ENCODE measurements at regions not wholly inside any gene's neighbourhood (a gene's known extent, or its start where the extent isn't known, plus 50 kb on each side); places are given as distances from the start of the nearest gene placed in this dataset.

GRCh38 chr5:120093178-120093577 lies 370.9 kb upstream of the PRR16 start:
- no peaks in the 10 kb centered on the region for H3K4me1 ChIP-seq (ENCODE audit: control insufficient read depth, extremely low read depth, insufficient read depth, low read length)

GRCh38 chr5:120096413-120096812 lies 367.7 kb upstream of the PRR16 start:
- Histone ChIP-seq H3K79me2 (ENCODE audit: control insufficient read depth, insufficient read depth, low read length) (no peaks in the 10 kb centered on the region), H3K9me3 (ENCODE audit: control insufficient read depth, insufficient read depth, low read depth, low read length) (no peaks in the 10 kb centered on the region), H3K36me3 (ENCODE audit: control insufficient read depth, insufficient read depth, low read length) (no peaks in the 10 kb centered on the region), H3K4me1 (ENCODE audit: control insufficient read depth, extremely low read depth, insufficient read depth, low read length) (no peaks in the 10 kb centered on the region), H3K27ac (ENCODE audit: insufficient read depth, low read length) (no peak overlapping the region), H3K27me3 (ENCODE audit: control insufficient read depth, insufficient read depth, low read length) (no peaks in the 10 kb centered on the region), H3K4me2 (ENCODE audit: extremely low read depth, insufficient read depth, low read length) (peak overlapping the region; percentile 39), H3K9ac (ENCODE audit: insufficient read depth, low read length) (no peak overlapping the region), H2AFZ (ENCODE audit: low read length) (no peak overlapping the region), H4K20me1 (ENCODE audit: control insufficient read depth, extremely low read depth, insufficient read depth, low read length) (no peaks in the 10 kb centered on the region), H3K4me3 (replicated peaks in 1 of 4; ENCODE audit: control extremely low read depth in 1 of 4, insufficient read depth in 1 of 4, low read depth in 3 of 4, low read length in 4 of 4) (peak overlapping the region in 2 of 4 experiments; percentile 6 to 47)
- TF ChIP-seq CTCF (conservative IDR thresholded peaks at IDR 0.05 in 1 of 2, IDR thresholded peaks at IDR 0.05 in 1 of 2; ENCODE audit: low read depth in 1 of 2, low read length in 2 of 2), result no peak
- TF ChIP-seq EZH2 (IDR thresholded peaks at IDR 0.05; ENCODE audit: low read length, missing control alignments), result no peak
- DNase-seq (ENCODE audit: low read depth in 2 of 2), result peak; percentile 63 to 68

More at GRCh38 chr5:120093178-120093577, 370.9 kb upstream of the PRR16 start:
- no peaks in the 10 kb centered on the region for H3K79me2 ChIP-seq (ENCODE audit: control insufficient read depth, insufficient read depth, low read length)
- no peak overlapping the region for H3K27ac ChIP-seq (ENCODE audit: insufficient read depth, low read length)
- no peak overlapping the region for H3K4me3 ChIP-seq (replicated peaks in 1 of 4; ENCODE audit: control extremely low read depth in 1 of 4, insufficient read depth in 1 of 4, low read depth in 3 of 4, low read length in 4 of 4)
- DNase-seq (ENCODE audit: low read depth in 2 of 2), result no peak
- H3K27me3 ChIP-seq (ENCODE audit: control insufficient read depth, insufficient read depth, low read length), result no peaks in the 10 kb centered on the region
- H3K36me3 ChIP-seq (ENCODE audit: control insufficient read depth, insufficient read depth, low read length), result no peaks in the 10 kb centered on the region
- no peaks in the 10 kb centered on the region for H4K20me1 ChIP-seq (ENCODE audit: control insufficient read depth, extremely low read depth, insufficient read depth, low read length)
- TF ChIP-seq CTCF (conservative IDR thresholded peaks at IDR 0.05 in 1 of 2, IDR thresholded peaks at IDR 0.05 in 1 of 2; ENCODE audit: low read depth in 1 of 2, low read length in 2 of 2) (no peak), EZH2 (IDR thresholded peaks at IDR 0.05; ENCODE audit: low read length, missing control alignments) (no peak)
- no peak overlapping the region for H3K4me2 ChIP-seq (ENCODE audit: extremely low read depth, insufficient read depth, low read length)
- no peak overlapping the region for H2AFZ ChIP-seq (ENCODE audit: low read length)
- H3K9me3 ChIP-seq (ENCODE audit: control insufficient read depth, insufficient read depth, low read depth, low read length), result no peaks in the 10 kb centered on the region
- H3K9ac ChIP-seq (ENCODE audit: insufficient read depth, low read length), result no peak overlapping the region

DNA sequence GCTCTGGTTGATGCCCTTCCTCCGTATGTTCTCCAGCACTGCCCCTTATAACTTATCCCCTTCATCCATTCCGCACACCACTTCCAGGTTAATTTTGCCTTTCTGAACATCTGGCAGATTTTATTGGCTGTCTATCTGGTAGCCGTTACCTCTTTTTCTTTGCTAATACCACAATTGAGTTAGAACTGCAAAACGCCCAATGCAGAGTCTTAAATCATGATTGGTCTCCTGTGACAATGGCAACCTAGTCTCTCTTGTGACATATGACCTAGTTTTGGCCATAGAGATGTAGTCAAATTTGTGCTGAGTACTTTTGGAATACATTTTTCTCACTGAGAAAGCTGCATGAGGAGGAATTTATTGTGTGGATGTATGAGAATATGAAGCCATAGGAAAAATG lies 365.7 kb upstream of the PRR16 start:
- Histone ChIP-seq H3K4me1 (ENCODE audit: control insufficient read depth, extremely low read depth, insufficient read depth, low read length) (no peaks in the 10 kb centered on the region), H4K20me1 (ENCODE audit: control insufficient read depth, extremely low read depth, insufficient read depth, low read length) (no peaks in the 10 kb centered on the region), H2AFZ (ENCODE audit: low read length) (no peak overlapping the region), H3K27ac (ENCODE audit: insufficient read depth, low read length) (no peak overlapping the region), H3K4me2 (ENCODE audit: extremely low read depth, insufficient read depth, low read length) (no peak overlapping the region), H3K4me3 (replicated peaks in 1 of 4; ENCODE audit: control extremely low read depth in 1 of 4, insufficient read depth in 1 of 4, low read depth in 3 of 4, low read length in 4 of 4) (no peak overlapping the region), H3K9me3 (ENCODE audit: control insufficient read depth, insufficient read depth, low read depth, low read length) (no peaks in the 10 kb centered on the region), H3K9ac (ENCODE audit: insufficient read depth, low read length) (no peak overlapping the region), H3K27me3 (ENCODE audit: control insufficient read depth, insufficient read depth, low read length) (no peaks in the 10 kb centered on the region), H3K79me2 (ENCODE audit: control insufficient read depth, insufficient read depth, low read length) (no peaks in the 10 kb centered on the region), H3K36me3 (ENCODE audit: control insufficient read depth, insufficient read depth, low read length) (no peaks in the 10 kb centered on the region)
- no peak for TF ChIP-seq EZH2 (IDR thresholded peaks at IDR 0.05; ENCODE audit: low read length, missing control alignments)
- TF ChIP-seq CTCF (conservative IDR thresholded peaks at IDR 0.05 in 1 of 2, IDR thresholded peaks at IDR 0.05 in 1 of 2; ENCODE audit: low read depth in 1 of 2, low read length in 2 of 2), result no peak
- no peak for DNase-seq (ENCODE audit: low read depth in 2 of 2)
